GM21515 (cell line): ENCODE measurements at regions not wholly inside any gene's neighbourhood (a gene's known extent, or its start where the extent isn't known, plus 50 kb on each side); places are given as distances from the start of the nearest gene placed in this dataset.

Experiments used
- ATAC-seq: cut with Tn5 transposase; IDR thresholded peaks from one replicate; pipeline ENCODE4 v1.9.1; 2021; ENCODE audit not compliant: unreplicated experiment

DNA sequence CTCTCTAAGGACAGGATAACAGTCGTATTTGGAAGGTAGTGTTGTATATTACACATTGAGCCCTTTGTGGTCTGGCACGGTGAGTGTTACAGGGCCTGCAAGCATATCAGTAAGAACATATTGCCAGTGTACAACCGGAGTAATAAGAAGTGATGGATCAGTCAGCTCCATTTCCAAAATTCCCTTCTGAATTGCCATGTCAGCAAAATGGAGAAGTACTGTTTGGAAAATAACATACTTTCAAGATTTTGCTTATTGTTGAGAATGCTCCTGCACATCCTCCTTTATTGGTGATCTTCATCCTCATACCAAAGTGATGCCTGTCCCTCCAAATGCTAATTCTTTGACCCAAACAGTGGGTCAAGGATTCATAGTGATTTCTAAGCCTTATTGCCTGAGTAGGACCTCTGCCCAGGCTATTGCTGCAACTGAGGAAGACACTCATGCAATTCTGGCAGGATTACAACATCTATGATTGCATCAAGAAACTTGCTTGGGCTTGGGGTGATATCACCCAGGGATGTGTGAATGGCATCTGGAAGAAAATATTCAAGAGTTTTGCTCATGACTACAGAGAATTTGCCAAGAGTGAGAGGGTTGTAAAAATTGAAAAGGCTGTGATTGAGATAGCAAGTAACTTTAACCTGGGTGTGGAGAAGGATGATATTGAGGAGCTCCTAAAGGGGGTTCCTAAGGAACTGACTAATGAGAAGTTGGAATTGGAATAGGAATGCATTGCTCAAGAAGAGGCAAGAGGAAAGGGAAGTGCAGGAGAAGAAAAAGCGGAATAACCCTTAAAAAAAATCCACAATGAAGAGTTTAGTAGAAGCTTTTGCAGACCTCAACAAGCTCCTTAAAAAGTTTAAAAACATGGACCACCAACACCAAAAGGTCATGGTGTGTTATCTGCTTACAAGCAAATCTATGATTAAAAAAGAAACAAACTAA, 452.2 kb upstream of the SORCS1 start:
- ATAC-seq: no peak

GRCh38 chr10:107616031-107616430, 451.5 kb upstream of the SORCS1 start:
- ATAC-seq: no peak

- ATAC-seq: no peak
These were observed 450.6 kb upstream of the SORCS1 start for GRCh38 chr10:107614939-107615685.

- ATAC-seq: no peak
These were observed 446.6 kb upstream of the SORCS1 start for GRCh38 chr10:107611115-107611514.

DNA sequence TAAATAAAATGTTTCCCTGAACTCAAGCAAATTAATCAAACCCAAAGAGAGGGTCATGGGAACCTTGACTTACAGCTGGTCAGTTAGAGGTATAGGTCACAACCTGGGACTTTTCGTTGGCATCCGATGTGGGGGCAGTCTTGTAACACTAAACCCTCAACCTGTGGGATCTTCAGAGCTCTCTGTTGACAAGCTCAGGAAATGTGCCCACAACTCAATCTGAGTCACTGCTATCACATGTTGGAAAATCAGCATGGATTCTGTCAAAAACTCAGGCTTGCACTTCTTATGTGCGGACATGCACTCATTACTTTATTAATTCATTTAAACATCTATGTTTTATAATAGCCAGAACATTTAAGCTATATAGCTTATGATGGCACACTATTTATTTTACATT, 424.6 kb upstream of the SORCS1 start:
- no peak for ATAC-seq

DNA sequence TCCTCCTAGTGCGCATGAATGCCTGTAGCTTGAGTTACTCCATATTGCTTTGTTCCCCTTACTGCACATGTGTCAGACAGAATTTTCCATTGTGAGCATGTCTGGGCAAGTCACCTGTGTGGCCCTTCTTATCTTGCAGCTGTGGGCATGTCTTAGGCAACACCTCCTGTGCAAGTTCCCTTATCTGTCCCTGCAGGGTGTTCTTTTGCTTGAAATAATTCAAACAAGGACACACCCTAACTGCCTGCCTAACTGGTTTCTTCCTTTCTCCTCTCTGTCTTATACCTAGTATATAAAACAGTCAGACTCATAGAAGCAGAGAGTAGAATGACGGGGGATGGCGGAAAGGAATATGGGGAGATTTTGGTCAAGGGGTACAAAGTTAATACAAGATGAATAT, 421.1 kb upstream of the SORCS1 start:
- no peak for ATAC-seq

GRCh38 chr10:107583974-107584373, 419.5 kb upstream of the SORCS1 start:
- ATAC-seq: no peak

DNA sequence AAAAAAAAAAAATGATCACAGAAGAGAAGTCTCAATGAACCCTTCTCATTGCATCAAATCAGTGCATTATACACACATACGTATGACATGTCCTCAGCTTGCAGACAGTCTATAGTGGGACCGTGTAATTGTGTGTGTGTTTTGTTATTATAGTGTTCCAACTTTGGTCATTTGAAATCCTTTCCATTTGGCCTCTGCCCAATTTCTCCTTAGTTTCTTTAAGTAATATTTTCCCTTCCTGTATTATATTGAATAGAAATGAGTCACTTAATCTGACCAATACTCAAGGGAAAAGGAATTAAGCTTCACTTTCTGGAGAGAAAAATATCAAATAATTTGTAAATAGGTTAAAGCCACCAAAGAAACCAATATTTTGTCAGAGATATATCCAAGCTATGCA, 415.5 kb upstream of the SORCS1 start:
- no peak for ATAC-seq

GRCh38 chr10:107577221-107577620, 412.7 kb upstream of the SORCS1 start:
- no peak for ATAC-seq

- no peak for ATAC-seq
These were observed 412.2 kb upstream of the SORCS1 start for GRCh38 chr10:107576746-107577145.

GRCh38 chr10:107565014-107565413, 400.5 kb upstream of the SORCS1 start:
- ATAC-seq: no peak

DNA sequence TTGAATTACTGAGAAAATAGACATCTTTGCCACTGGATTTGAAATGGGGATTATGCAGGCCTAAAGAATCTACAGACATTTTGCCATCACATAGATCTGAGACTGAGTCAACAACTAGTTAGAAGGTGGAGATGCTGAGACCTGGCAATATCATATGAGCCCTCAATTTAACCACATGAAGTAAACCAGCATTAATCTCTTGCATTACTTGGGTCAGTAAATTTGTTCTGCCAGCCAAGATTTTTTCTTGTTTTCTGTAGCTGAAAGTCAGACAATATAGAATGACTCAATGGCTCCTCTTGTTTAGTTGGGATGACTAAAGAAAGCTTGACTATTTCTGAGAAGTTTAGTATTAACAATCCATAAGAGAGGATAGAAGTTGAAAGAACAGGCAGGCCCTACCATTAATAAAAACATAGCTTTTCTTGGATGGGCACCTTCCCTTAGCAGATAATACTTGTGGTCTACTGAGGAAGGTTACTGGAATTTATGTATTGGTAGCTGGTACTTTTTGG, 396.7 kb upstream of the SORCS1 start:
- no peak for ATAC-seq

DNA sequence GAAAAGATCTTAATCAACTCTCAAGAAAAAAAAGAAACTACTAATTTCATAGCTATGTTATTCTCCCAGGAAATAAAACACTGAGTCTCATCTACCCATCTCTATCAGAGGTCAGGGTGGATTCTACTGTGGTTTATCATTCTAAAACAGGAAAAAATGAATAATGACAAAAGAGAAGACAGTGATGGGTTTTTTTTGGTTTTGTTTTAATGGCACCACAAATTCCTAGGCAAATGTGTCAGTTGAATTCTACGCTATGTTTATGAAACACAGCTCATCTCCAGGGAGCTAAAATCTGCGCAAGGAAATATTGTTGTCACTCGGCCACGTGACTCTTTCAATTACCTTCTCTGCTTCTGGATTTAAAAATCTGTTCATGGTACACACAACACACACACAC, 393.4 kb upstream of the SORCS1 start:
- ATAC-seq: no peak

DNA sequence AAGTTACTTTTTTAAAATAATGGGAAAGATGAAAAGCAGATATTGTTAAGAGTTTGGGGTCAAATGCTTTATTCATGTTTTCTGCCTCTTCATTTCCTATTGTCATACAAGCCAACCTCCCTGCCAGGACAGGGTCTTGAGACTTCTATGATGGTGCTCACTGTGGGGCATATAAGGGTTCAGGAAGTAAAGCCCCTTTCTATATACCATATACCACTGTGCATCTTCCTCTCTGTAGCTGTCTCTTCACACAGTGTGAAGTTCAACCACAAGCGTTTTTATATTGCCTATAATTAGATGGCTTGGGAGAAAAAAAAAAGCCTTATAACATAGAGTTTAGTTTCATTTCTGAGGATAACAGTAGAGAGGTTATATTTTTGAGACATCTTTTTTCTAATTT, 389.8 kb upstream of the SORCS1 start:
- no peak for ATAC-seq

GRCh38 chr10:107553470-107553869, 389.0 kb upstream of the SORCS1 start:
- ATAC-seq: no peak

- no peak for ATAC-seq
These were observed 388.5 kb upstream of the SORCS1 start for GRCh38 chr10:107552963-107553362.

DNA sequence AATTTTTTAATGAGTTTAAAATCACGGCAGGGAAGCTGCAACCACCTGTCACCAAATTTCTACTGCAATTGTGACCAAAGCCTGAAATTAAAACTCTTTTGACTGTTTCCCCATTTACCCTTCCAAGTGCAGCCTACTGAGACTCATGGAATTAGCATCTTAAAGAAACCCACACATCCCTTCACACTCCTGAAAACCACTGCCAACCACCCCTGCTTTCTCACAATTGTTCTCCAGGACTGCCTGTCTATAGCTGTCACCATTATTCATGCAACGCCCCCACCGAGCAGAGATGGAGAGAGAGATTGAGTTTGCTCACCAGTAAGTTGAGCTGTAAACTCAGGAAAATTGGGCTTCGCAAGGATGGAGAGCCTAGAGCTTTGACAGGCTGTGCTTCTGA, 383.8 kb upstream of the SORCS1 start:
- no peak for ATAC-seq

GRCh38 chr10:107546986-107547385, 382.5 kb upstream of the SORCS1 start:
- ATAC-seq: no peak

DNA sequence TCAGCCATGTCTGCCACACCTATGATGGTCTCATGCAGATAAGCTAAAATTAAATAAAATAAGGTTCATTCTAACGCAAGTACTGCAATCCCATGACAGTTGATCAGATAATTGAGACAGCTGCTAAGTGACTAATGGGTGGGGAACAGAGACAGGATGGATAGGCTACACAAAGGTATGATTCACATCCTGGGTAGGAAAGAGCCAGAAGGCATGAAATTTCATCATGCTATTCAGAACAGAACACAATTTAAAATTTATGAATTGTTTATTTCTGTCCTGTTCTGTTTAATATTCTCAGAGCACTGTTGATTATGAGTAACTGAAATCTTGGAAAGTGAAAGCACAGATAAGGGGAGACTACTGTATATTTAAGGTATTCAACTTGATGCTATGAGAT, 381.8 kb upstream of the SORCS1 start:
- ATAC-seq: no peak

DNA sequence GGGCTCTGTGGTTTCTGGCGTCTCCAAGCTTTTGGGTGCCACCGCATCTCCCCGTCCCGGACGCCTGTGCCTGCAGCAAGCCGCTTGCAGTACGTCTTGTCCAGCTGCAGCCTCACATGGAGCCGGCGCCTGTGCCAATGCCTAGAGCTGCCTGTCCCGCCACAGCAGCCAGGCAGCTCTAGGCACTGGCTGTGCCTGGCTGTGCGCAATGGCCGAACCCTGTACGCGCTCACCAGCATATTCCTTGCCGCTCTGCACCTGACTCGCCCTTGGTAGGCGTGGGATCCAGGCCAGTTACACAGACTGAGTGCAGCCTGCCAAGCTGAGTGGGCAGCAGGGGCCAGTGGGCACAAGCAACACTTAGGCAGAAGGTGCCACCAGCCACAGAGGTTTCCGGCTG, 381.2 kb upstream of the SORCS1 start:
- no peak for ATAC-seq

DNA sequence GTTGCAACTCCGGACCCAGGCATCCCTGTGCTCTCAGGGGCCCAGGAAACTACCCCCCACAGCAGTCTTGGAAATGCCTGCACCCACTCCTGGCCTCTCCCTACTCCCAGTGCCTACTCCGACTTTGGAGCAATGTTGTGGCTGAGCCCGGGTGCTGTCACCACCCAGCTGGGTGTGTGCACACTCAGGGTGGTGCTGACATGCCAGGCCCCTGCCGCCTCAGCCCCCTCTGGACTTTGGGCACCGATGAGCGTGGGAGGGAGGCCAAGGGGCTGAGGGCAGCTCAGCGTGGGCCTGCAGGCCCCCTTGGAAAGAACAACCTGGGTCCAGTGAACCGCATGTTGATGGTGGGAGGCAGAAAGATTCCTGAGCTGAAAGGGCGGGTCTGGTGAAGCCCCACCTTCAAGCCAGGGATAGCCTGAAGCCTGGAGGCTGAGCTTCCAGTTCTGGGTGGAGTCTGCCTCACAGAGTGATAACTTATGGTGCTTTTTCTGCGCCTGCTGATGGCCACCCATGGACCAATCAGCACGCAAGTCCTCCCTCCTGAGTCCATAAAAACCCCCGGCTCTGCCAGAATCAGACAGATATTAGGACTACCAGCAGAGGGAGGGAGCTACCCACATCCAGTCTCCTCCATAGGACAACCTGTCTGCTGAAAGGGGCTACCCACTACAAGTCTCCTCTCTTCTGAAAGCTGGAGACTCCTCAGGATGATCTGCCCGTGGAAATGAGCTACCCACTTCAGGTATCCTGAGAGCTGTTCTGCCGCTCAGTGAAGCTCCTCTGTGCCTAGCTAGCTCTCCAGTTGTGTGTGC, 380.4 kb upstream of the SORCS1 start:
- no peak for ATAC-seq
